Right ventricle myocardium superior (tissue), 1 donor: ENCODE measurements at regions not wholly inside any gene's neighbourhood (a gene's known extent, or its start where the extent isn't known, plus 50 kb on each side); places are given as distances from the start of the nearest gene placed in this dataset.

Experiments used
- ATAC-seq: fragments of 200-7000 bp; cut with Tn5 transposase; one replicate; pipeline ENCODE4 v1.9.1; 2020; ENCODE audit warnings: mild to moderate bottlenecking; ENCODE audit not compliant: poor library complexity
- DNase-seq: peaks from one replicate; pipeline ENCODE4 v3.0.0-alpha.2; 2020
- intact Hi-C: fragments of 100-400 bp; cut with DNase I; formaldehyde crosslinking; loops from one replicate; pipeline ENCODE4 v1.11.2; 2022
- donor health status: DM: no; HTN: yes; CAD: no; lungs with severe emphysema.

DNA sequence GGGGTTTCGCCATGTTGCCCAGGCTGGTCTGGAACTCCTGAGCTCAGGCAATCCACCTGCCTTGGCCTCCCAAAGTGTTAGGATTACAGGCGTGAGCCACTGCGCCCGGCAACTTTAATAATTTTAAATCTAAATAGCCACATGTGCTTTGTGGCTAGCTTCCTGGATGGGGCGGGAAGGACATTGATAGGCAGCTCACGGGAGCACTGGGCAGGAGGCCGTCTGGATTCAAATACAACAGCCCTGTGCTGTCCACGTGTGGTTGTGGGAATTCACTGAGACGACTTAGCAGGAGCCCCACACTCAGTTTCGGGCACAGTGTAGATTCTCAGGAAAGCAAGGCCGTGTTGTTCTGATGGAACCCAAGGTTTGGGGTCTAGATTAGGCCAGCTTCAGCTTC, 177.1 kb downstream of the ETS2 start:
- DNase-seq (no peak), ATAC-seq (no peak)
- intact Hi-C loops: no loop called here

GRCh38 chr21:38982096-38982495, 176.4 kb downstream of the ETS2 start:
- DNase-seq (no peak), ATAC-seq (no peak)
- intact Hi-C loops: no loop called here

GRCh38 chr21:38980416-38981313, 174.9 kb downstream of the ETS2 start:
- DNase-seq: no peak
- intact Hi-C loops: no loop called here
- no peak for ATAC-seq

GRCh38 chr21:38979271-38980121, 173.8 kb downstream of the ETS2 start:
- intact Hi-C loops: no loop called here
- no peak for ATAC-seq
- no peak for DNase-seq

- ATAC-seq: no peak
- intact Hi-C loops: no loop called here
- no peak for DNase-seq
Measured at GRCh38 chr21:38976900-38977299, 171.2 kb downstream of the ETS2 start.

DNA sequence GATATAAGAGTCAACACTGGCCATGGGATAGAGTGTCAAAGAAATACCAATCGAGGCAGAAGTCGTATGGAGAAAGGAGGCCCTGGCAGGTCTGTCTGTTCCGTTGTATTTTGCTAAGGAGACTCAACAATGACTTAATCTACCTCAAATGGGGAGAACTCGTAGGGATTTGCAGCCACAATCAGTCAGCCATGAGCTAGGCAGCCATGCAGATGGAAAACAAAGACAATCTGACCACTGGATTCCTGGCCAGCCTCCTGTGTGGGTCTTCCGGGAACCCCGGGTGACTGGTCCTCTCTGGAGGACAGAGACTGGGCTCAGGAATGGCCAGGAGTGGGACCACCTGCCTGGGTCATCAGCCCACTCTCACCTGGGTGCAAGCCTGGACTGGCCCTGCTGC, 167.8 kb downstream of the ETS2 start:
- DNase-seq (no peak), ATAC-seq (no peak)
- intact Hi-C loops: no loop called here

DNA sequence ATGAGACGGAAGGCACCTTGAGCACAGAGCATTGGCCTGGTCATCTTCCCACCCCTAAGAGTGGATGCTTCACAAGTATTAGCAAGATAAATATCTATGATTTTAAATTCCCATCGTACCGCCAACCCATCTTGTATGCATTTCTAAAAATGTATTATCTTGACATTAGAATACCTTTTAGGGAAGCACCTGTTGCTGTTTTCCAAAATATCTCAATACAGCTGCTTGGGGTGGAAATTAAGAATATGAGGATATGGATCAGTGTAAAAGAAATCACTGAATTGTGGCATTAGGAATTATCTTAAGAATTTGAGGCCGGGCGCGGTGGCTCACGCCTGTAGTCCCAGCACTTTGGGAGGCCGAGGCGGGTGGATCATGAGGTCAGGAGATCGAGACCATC, 166.3 kb downstream of the ETS2 start:
- intact Hi-C loops: no loop called here
- no peak for ATAC-seq
- DNase-seq: no peak

GRCh38 chr21:38970765-38971164, 165.0 kb downstream of the ETS2 start:
- intact Hi-C loops: no loop called here
- DNase-seq: no peak

DNA sequence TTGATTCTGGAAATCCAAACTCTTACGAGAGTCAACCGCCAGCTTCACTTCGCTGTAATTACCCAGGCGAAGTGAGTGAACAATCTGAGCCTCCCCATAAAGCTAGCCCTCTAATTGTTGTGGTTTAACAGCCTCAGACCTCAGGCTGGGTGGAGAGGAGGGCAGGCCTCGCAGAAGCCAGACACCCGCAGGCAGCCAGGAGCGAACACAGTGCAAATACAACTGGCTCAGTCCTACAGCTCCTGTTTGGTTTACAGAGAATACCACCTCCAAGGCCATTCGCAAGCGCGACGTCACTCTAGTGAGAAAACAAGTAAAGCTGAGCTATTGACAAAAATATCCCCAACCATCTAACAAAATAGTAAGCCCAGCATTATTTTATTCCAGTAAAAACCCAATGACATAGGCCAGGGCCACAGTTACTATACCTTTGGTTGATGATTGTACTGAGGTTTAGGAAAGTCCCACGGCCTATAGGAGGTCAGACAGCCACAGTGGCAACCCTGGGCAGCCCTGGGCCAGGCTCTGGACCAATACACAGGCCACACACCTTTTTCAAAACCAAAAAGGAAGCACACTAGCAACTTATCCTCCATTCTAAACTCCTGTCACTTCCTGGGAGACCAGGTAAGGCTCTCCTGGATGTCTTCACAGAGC, 163.3 kb downstream of the ETS2 start:
- no peak for ATAC-seq
- intact Hi-C loops: no loop called here

More at GRCh38 chr21:38970765-38971164, 165.0 kb downstream of the ETS2 start:
- ATAC-seq: no peak

GRCh38 chr21:38965910-38966504, 160.3 kb downstream of the ETS2 start:
- ATAC-seq (peak; percentile 83), DNase-seq (no peak)
- intact Hi-C loops: no loop called here

More for the DNA sequence above, 163.3 kb downstream of the ETS2 start:
- no peak for DNase-seq

GRCh38 chr21:38965241-38965640, 159.5 kb downstream of the ETS2 start:
- ATAC-seq (peak; percentile 36), DNase-seq (no peak)
- intact Hi-C loops: no loop called here

DNA sequence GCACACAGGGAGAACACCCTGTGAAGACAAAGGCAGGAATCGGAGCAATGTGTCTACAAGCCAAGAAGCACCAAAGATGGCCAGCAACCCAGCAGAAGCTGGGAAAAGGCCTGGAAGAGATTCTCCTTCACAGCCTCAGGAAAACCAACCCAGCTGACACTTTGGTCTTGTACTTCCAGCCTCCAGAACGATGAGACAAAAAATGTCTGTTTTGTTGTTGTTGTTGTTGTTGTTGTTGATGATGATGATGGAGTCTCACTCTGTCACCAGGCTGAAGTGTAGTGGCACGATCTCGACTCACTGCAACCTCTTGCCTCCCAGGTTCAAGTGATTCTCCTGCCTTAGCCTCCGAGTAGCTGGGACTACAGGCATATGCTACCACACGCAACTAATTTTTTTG, 157.3 kb downstream of the ETS2 start:
- DNase-seq: no peak
- ATAC-seq: no peak
- intact Hi-C loops: no loop called here

DNA sequence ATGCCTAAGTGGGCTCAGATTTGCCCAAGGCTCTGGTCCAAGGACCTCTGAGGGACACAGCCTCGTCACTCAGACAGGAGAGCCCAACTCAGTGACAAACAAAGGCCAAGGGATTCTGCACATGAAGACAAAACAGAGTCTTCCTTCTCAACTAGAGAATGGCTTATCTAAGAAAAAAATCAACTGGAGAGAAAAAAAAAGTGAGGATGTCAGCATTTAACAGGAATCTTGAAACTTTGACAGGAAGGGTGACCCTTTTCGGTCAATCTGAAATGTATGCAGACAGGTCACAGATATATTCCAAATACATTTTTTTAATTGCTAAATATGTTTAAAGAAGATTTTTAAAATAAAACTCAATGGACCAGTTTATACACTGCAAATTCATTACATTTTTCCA, 154.5 kb downstream of the ETS2 start:
- ATAC-seq: no peak

GRCh38 chr21:38959692-38960061, 153.9 kb downstream of the ETS2 start:
- intact Hi-C loops: no loop called here
- no peak for ATAC-seq

More for the DNA sequence above, 154.5 kb downstream of the ETS2 start:
- intact Hi-C loops: no loop called here
- DNase-seq: no peak

GRCh38 chr21:38958940-38959691, 153.4 kb downstream of the ETS2 start:
- ATAC-seq (peak; percentile 70), DNase-seq (no peak)
- intact Hi-C loops: no loop called here

More at GRCh38 chr21:38959692-38960061, 153.9 kb downstream of the ETS2 start:
- DNase-seq: no peak

DNA sequence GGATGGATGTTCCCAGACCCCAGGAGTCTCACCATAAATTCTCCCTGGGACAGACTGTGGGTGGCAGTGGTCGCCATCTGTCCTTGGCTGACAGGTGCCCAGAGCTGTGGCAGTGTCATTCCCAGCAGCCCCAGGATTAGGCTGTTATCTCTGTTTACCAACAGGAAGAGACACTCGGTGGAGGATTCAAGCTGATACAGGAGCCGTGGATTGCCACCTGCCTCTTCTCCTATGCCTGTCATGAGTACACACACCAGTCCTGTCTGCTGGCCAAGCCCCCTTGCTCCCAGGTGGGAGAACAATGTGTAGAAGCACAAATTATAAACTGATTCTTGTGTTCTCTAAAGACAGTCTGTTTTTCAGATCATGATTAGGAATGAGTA, 152.6 kb downstream of the ETS2 start:
- no peak for ATAC-seq
- no peak for DNase-seq
- intact Hi-C loops: no loop called here

DNA sequence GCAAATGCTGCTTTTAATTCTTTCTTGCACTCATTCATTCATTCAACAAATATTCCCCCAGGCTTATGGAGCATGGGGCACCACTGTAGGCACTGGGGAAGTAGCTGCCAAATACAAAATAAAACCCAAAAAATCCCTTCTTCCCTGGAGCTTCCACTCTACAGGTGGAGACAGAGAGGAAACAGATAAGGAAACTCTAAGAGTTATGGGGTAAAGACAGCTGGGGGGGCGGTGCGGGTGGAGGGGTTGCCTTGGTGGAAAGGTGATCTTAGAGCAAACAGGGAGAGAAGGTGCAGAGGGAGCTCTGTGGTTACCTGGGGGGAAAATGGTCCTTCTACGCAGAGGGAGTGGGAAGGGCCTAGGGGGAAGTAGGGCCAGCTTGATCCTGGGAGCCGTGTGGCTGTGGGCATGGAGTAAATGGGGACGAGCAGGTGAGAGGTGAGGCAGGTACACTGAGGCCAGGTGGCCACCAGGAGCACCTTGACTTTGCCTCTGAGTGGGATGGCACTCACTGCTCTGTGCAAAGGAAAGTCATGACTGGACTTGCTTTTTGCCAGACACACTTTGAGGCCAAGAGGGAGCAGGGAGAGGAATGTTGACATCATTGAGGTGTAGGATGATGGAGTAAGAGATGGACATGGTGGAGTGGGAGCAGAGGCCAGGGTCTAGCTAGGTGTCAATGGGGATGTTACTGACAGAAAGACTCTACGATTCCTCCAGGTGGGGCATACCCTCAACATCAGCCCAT, 152.0 kb downstream of the ETS2 start:
- no peak for ATAC-seq
- no peak for DNase-seq
- intact Hi-C loops: no loop called here
